IMR-90 (cell line): ENCODE measurements at regions not wholly inside any gene's neighbourhood (a gene's known extent, or its start where the extent isn't known, plus 50 kb on each side); places are given as distances from the start of the nearest gene placed in this dataset.

Experiments used
- ATAC-seq: fragments of 200-7000 bp; cut with Tn5 transposase; 2 replicates; pipeline ENCODE4 v1.9.1; 2020; ENCODE audit warnings: low read depth, mild to moderate bottlenecking, moderate library complexity
- BruUV-seq: library from RNA; stranded (reverse); fragments of 400-500 nt; replicated peaks from 2 replicates; lab custom pipeline; 2021; lab: Mats Ljungman, UMichigan
- CTCF ChIA-PET: fragments of 300-600 bp; formaldehyde crosslinking; extraction: SDS; loops from one replicate; lab custom pipeline; 2021; ENCODE audit warnings: antibody characterized with exemption; lab: Yijun Ruan, JAX
- POLR2A ChIA-PET: fragments of 300-600 bp; sonication (Branson Sonifier 250); formaldehyde crosslinking; loops from one replicate; lab custom pipeline; 2022; ENCODE audit warnings: antibody characterized with exemption; ENCODE audit not compliant: unreplicated experiment; lab: Charles Lee
- DNase-seq: peaks from one replicate; pipeline ENCODE4 v3.0.0; 2013
- H2AFZ ChIP-seq: replicated peaks from 2 replicates; pipeline ENCODE3; 2013; ENCODE audit warnings: low read length, mild to moderate bottlenecking; ENCODE audit not compliant: poor library complexity
- H2AK5ac ChIP-seq: 2 replicates; pipeline ENCODE4 v1.6.1; 2013; ENCODE audit warnings: low read depth, low read length, inconsistent platforms
- H2AK9ac ChIP-seq: replicated peaks from 2 replicates; pipeline ENCODE3; 2013; ENCODE audit warnings: mild to moderate bottlenecking, low read depth, low read length, moderate library complexity; ENCODE audit not compliant: poor library complexity
- H2BK120ac ChIP-seq: 2 replicates; pipeline ENCODE4 v1.6.1; 2013; ENCODE audit warnings: low read depth, low read length, inconsistent platforms
- H2BK15ac ChIP-seq: 3 replicates; pipeline ENCODE4 v1.6.1; 2013; ENCODE audit warnings: low read depth, low read length, inconsistent platforms
- H2BK20ac ChIP-seq: 2 replicates; pipeline ENCODE4 v1.6.1; 2013; ENCODE audit warnings: low read depth, mild to moderate bottlenecking, inconsistent platforms, low read length, moderate library complexity
- H2BK5ac ChIP-seq: 2 replicates; pipeline ENCODE4 v1.6.1; 2013; ENCODE audit warnings: mild to moderate bottlenecking, low read depth, low read length, inconsistent platforms; ENCODE audit not compliant: poor library complexity, severe bottlenecking
- H3K14ac ChIP-seq: replicated peaks from 2 replicates; pipeline ENCODE4 v1.6.1; 2013; ENCODE audit warnings: low read depth, low read length, inconsistent platforms
- H3K18ac ChIP-seq: 2 replicates; pipeline ENCODE4 v1.6.1; 2013; ENCODE audit warnings: low read depth, low read length, control low read depth
- H3K23ac ChIP-seq: 2 replicates; pipeline ENCODE4 v1.6.1; 2013; ENCODE audit warnings: low read depth, low read length, inconsistent platforms
- H3K27ac ChIP-seq: 2 replicates; pipeline ENCODE4 v1.5.1; 2013; ENCODE audit warnings: mild to moderate bottlenecking, control low read depth, low read length; ENCODE audit not compliant: insufficient read depth
- H3K27me3 ChIP-seq: 2 replicates; pipeline ENCODE4 v1.6.1; 2013; ENCODE audit warnings: low read length; ENCODE audit not compliant: control insufficient read depth, insufficient read depth
- H3K36me3 ChIP-seq: 2 replicates; pipeline ENCODE4 v1.6.1; 2013; ENCODE audit warnings: low read length, mixed read lengths; ENCODE audit not compliant: control insufficient read depth, insufficient read depth
- H3K4ac ChIP-seq: 2 replicates; pipeline ENCODE4 v1.6.1; 2013; ENCODE audit warnings: low read depth, low read length, inconsistent platforms
- H3K4me1 ChIP-seq: 2 replicates; pipeline ENCODE4 v1.6.1; 2013; ENCODE audit warnings: low read length, mixed read lengths; ENCODE audit not compliant: control insufficient read depth, insufficient read depth
- H3K4me2 ChIP-seq: 2 replicates; pipeline ENCODE4 v1.6.1; 2013; ENCODE audit warnings: low read depth, mild to moderate bottlenecking, control low read depth, low read length, moderate library complexity
- H3K4me3 ChIP-seq: 2 replicates; pipeline ENCODE4 v1.5.1; 2013; ENCODE audit warnings: low read depth, mild to moderate bottlenecking, control low read depth, low read length, moderate library complexity; ENCODE audit not compliant: insufficient read depth
- H3K56ac ChIP-seq: 2 replicates; pipeline ENCODE4 v1.6.1; 2013; ENCODE audit warnings: low read length, inconsistent platforms; ENCODE audit not compliant: insufficient read depth; ENCODE audit errors: extremely low read depth
- H3K79me1 ChIP-seq, 2 experiments: 2 replicates each; pipeline ENCODE4 v1.6.1; 2013; ENCODE audit warnings: low read length in 2 of 2, inconsistent platforms in 1 of 2, low read depth in 1 of 2
- H3K9ac ChIP-seq: 2 replicates; pipeline ENCODE4 v1.6.1; 2013; ENCODE audit warnings: low read depth, low read length, control low read depth
- H3K9me1 ChIP-seq: 2 replicates; pipeline ENCODE4 v1.6.1; 2013; ENCODE audit warnings: low read length, inconsistent platforms; ENCODE audit not compliant: insufficient read depth
- H3K9me3 ChIP-seq: 2 replicates; pipeline ENCODE4 v1.6.1; 2013; ENCODE audit warnings: low read length; ENCODE audit not compliant: control insufficient read depth, insufficient read depth
- H4K20me1 ChIP-seq: 2 replicates; pipeline ENCODE4 v1.6.1; 2013; ENCODE audit warnings: low read length, inconsistent platforms; ENCODE audit not compliant: insufficient read depth
- H4K5ac ChIP-seq: 2 replicates; pipeline ENCODE4 v1.6.1; 2013; ENCODE audit warnings: mild to moderate bottlenecking, low read depth, low read length, control low read depth
- H4K8ac ChIP-seq, 2 experiments: 2 replicates each; pipeline ENCODE4 v1.6.1; 2013; ENCODE audit warnings: low read depth in 2 of 2, low read length in 2 of 2, control low read depth in 1 of 2, inconsistent platforms in 1 of 2
- H4K91ac ChIP-seq: 2 replicates; pipeline ENCODE4 v1.6.1; 2013; ENCODE audit warnings: low read depth, low read length, inconsistent platforms; ENCODE audit not compliant: insufficient read depth
- CEBPB ChIP-seq: IDR thresholded peaks from 2 replicates; pipeline ENCODE4 v1.6.1; 2012; ENCODE audit warnings: low read depth, low read length, improper control_type of control experiment
- MAFK ChIP-seq: IDR thresholded peaks from 2 replicates; pipeline ENCODE4 v1.6.1; 2012; ENCODE audit warnings: low read depth, low read length, improper control_type of control experiment
- WGBS, 2 experiments: methylation state at CpG; one replicate each; pipeline versions ENCODE4 v1.1.5 to v1.1.7; 2013; ENCODE audit warnings: missing lambda C conversion rate in 2 of 2; ENCODE audit not compliant: insufficient read length in 1 of 2; ENCODE audit errors: extremely low coverage in 2 of 2; 5-methylcytosine and 5-hydroxymethylcytosine counted together
- dilution Hi-C: fragments of 300-500 bp; cut with HindIII; formaldehyde crosslinking; loops from one replicate; pipeline ENCODE4 v1.14.3; 2018; ENCODE audit warnings: low sequenced_read_pairs; ENCODE audit not compliant: unreplicated experiment
- in situ Hi-C: fragments of 300-500 bp; cut with MboI; formaldehyde crosslinking; loops from 3 replicates; pipeline ENCODE4 v1.14.3; 2019; ENCODE audit warnings: low sequenced_read_pairs, inconsistent platforms, mixed read lengths
- intact Hi-C: fragments of 100-400 bp; cut with micrococcal nuclease; formaldehyde crosslinking; loops from 2 replicates; pipeline ENCODE4 v1.10.0; 2022

DNA sequence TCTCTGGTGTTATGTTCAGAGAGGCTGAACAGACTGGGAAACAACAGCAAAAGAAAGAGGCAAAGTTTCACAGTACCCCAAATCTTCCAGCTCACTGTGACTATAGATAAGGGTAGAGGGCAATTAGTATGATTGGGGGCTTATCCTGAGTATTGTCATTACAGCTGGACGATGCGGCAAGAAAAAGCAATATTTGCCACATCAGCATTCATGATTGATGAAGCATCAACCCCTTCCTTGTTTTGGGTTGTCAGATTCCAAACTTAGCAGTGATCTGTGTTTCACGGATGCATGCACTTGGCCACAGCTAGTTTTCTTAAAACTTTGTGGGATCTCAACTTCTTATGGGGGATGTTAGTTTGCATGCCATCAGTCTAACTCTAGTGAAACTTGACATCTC is 348.8 kb upstream of the SLITRK5 start:
- Histone ChIP-seq H2BK15ac (no peak overlapping the region), H3K9me3 (no peaks in the 10 kb centered on the region; the same call in 1 of the 2 replicates), H3K27ac (no peak overlapping the region), H3K79me1 (no peaks in the 10 kb centered on the region), H2AK9ac (no peak overlapping the region), H3K4ac (no peak overlapping the region), H2BK20ac (no peak overlapping the region), H3K56ac (no peak overlapping the region), H3K18ac (no peak overlapping the region), H3K9me1 (no peaks in the 10 kb centered on the region), H4K20me1 (no peaks in the 10 kb centered on the region), H4K5ac (no peak overlapping the region), H3K36me3 (no peaks in the 10 kb centered on the region), H4K8ac (no peak overlapping the region), H4K91ac (no peak overlapping the region), H3K27me3 (no peaks in the 10 kb centered on the region), H3K4me3 (no peak overlapping the region), H3K14ac (no peak overlapping the region), H3K23ac (no peak overlapping the region), H2BK120ac (no peak overlapping the region), H2AK5ac (no peak overlapping the region), H3K9ac (no peak overlapping the region), H2BK5ac (no peak overlapping the region), H3K4me2 (no peak overlapping the region), H2AFZ (no peak overlapping the region), H3K4me1 (no peaks in the 10 kb centered on the region)
- TF ChIP-seq MAFK: peak; percentile 77
- TF ChIP-seq CEBPB: no peak
- no CpG with 5 or more reads among the region's 3 CpGs for WGBS, 2 experiments
- no peak for DNase-seq
- POLR2A ChIA-PET: no interaction called here
- in situ Hi-C loops: no loop called here
- CTCF ChIA-PET: no interaction called here
- BruUV-seq: no TSS peak
- intact Hi-C loops: no loop called here
- ATAC-seq: no peak
- dilution Hi-C loops: no loop called here
